GM06990 (cell line): ENCODE measurements at regions not wholly inside any gene's neighbourhood (a gene's known extent, or its start where the extent isn't known, plus 50 kb on each side); places are given as distances from the start of the nearest gene placed in this dataset.

ENCODE experiments used
- DNase-seq: peaks from one replicate; pipeline ENCODE4 v3.0.0-alpha.2; 2011; ENCODE audit not compliant: insufficient read length; ENCODE audit errors: extremely low read depth
- H3K27me3 ChIP-seq: replicated peaks from 2 replicates; pipeline ENCODE4 v1.6.0; 2011; ENCODE audit warnings: low read length; ENCODE audit not compliant: control insufficient read depth, insufficient read depth
- H3K36me3 ChIP-seq: 2 replicates; pipeline ENCODE4 v1.5.1; 2011; ENCODE audit warnings: low read length; ENCODE audit not compliant: control insufficient read depth, insufficient read depth
- H3K4me3 ChIP-seq: replicated peaks from 2 replicates; pipeline ENCODE4 v1.5.1; 2011; ENCODE audit warnings: low read depth, mild to moderate bottlenecking, control low read depth, low read length
- TF ChIP-seq, protein P1 (sequence below): IDR thresholded peaks from 2 replicates; pipeline ENCODE4 v1.5.1; 2011; ENCODE audit warnings: low read length, control low read depth, mild to moderate bottlenecking, inconsistent platforms; ENCODE audit not compliant: insufficient read depth, poor library complexity, severe bottlenecking

DNA sequence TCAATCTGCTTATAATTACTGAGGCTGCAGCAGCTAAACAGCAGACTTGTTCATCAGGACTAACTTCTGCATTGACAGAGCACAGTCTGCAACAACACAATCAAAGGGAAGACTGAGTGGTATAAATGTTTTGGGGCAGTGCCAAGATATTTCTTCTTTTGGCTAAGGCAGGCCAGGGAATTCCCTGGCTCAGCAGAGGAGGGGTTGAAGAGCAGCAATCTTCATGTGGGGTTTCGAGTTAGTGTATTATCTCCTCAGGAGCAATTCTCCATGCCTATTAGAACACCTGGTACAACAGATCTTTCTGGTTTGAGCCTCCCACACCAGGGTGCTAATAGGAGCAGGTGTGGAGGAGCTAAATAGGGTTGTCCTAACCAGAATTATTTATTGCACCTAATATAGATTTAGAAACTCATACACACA, 103.0 kb upstream of the STK17B start:
- TF ChIP-seq, protein P1, sequence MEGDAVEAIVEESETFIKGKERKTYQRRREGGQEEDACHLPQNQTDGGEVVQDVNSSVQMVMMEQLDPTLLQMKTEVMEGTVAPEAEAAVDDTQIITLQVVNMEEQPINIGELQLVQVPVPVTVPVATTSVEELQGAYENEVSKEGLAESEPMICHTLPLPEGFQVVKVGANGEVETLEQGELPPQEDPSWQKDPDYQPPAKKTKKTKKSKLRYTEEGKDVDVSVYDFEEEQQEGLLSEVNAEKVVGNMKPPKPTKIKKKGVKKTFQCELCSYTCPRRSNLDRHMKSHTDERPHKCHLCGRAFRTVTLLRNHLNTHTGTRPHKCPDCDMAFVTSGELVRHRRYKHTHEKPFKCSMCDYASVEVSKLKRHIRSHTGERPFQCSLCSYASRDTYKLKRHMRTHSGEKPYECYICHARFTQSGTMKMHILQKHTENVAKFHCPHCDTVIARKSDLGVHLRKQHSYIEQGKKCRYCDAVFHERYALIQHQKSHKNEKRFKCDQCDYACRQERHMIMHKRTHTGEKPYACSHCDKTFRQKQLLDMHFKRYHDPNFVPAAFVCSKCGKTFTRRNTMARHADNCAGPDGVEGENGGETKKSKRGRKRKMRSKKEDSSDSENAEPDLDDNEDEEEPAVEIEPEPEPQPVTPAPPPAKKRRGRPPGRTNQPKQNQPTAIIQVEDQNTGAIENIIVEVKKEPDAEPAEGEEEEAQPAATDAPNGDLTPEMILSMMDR = no peak
- no peaks in the 10 kb centered on the region for H3K27me3 ChIP-seq
- DNase-seq = peak; percentile 41
- H3K36me3 ChIP-seq = peaks cover 3% of the 10 kb centered on the region
- no peak overlapping the region for H3K4me3 ChIP-seq

DNA sequence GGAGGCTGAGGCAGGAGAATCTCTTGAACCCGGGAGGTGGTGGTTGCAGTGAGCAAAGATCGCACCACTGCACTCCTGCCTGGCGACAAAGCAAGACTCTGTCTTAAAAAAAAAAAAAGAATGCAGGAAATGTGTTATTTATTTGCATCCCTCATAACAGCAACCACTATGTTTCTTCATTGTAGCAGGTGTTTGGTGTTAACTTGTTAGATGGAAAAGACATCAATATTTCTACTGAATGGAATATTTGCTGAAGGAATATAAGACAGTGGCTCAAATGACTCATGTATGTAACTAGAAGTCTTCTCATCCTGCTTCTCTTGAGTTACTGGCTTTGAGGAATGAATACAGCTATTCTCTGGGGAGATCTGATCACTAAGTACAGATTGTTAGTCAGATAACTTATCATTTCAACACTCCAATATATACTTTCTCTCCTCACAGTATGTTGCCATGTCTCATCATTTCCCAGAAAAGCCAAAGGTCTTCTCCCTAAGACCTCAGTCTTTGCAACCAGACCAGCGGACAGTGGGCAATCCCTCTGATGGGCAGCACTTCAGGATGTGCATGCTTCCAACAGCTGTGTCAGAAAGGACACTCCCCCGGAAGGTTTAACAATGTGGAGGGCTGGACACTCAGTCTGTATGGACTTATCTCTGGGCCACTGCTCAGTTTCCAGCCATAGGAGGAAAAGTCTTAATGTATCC, 104.4 kb upstream of the STK17B start:
- H3K27me3 ChIP-seq = no peaks in the 10 kb centered on the region
- TF ChIP-seq, protein P1 = no peak
- no peak for DNase-seq
- H3K36me3 ChIP-seq = peaks cover 3% of the 10 kb centered on the region
- no peak overlapping the region; the same call in 1 of the 2 replicates for H3K4me3 ChIP-seq

DNA sequence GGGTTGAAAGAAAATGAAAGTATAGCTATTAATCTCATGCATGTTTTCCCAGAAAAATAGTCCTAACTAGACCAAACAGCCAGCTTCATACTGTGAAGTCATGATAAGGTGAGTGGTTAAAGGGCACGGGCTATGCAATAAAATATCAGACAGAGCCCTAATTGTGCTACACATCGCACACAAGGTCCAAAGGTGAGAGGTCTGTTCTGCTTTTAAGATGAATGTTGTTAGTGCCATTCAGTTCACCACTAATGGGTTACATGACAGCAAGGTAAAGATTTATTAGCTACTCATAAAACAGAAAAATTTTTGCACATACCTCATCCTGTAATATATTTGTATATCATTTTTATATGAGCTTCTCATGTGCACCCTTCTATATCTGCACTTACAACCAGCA, 105.0 kb upstream of the STK17B start:
- TF ChIP-seq, protein P1 = no peak
- H3K4me3 ChIP-seq = no peak overlapping the region
- DNase-seq = no peak
- no peaks in the 10 kb centered on the region for H3K27me3 ChIP-seq
- H3K36me3 ChIP-seq = peaks cover 3% of the 10 kb centered on the region

DNA sequence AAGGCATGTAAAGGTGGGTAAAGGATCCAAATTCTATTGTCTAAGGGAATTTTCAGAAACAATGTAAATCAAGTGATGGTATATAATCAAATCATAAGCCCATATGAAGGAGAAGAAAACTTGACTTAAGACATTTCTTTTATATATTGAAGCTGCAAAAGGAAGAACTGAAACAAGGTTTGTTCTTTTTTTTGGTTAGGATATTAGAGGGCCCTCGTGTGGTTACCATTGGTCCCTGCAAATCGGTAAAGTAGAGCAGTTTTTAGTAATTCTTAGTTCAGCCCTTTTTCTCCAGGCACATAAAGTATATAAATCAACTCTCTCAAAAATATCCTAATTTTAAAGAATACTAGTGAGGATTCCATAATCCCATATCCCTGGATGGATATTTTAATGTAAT, 105.6 kb upstream of the STK17B start:
- Histone ChIP-seq H3K27me3 (no peaks in the 10 kb centered on the region), H3K36me3 (peaks cover 3% of the 10 kb centered on the region), H3K4me3 (no peak overlapping the region)
- no peak for DNase-seq
- TF ChIP-seq, protein P1 = peak; percentile 65

DNA sequence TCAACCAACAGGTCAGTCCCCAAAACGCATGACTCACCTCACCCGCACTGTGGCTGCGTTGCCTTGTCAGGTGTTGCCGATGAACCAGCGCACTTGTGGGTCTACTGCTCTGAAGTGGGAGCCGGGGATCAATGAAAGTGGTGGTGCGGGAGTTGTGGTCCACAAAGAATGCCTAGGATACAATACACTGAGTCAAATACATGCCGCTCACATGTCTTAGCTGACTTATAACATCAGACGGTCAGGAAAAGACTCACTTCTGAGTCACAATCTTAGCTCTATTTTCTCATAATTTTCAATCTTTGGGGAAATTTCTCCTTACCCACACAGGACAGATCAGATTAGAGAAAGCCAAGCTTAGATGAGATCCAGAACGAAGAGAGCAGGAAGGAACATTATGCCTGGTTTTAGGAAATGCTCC, 107.1 kb upstream of the STK17B start:
- no peak overlapping the region for H3K4me3 ChIP-seq
- TF ChIP-seq, protein P1 = no peak

DNA sequence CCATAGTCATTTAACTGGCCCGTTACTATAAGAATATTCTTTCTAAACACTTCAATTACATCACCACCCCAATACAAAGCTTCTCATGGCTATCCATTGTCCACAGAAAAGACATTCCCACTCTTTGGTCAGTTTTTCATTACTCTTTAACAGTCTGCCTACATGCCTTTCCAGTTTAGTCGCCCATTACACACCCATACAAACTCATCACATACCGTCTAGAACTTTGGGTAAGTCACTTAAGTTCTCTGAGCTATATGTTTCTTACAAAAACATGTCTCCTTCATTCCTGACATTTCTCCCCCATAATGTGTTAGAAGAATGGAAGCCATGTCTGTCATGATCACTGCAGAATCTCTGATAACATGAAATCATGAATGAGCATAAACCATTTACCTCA, 108.2 kb upstream of the STK17B start:
- no peak for DNase-seq
- H3K36me3 ChIP-seq = no peaks in the 10 kb centered on the region; the same call in none of the 2 replicates
- H3K27me3 ChIP-seq = no peaks in the 10 kb centered on the region
- no peak overlapping the region for H3K4me3 ChIP-seq
- TF ChIP-seq, protein P1 = no peak

More for the DNA sequence above, 107.1 kb upstream of the STK17B start:
- peaks cover 3% of the 10 kb centered on the region for H3K36me3 ChIP-seq
- no peak for DNase-seq
- H3K27me3 ChIP-seq = no peaks in the 10 kb centered on the region
